ACC112 (cell line): ENCODE measurements at regions not wholly inside any gene's neighbourhood (a gene's known extent, or its start where the extent isn't known, plus 50 kb on each side); places are given as distances from the start of the nearest gene placed in this dataset.

Source experiments
- H2AFZ ChIP-seq: fragments of 200-600 bp; sonication (generic); one replicate; pipeline ENCODE4 v1.6.0; 2017; ENCODE audit warnings: antibody characterized with exemption, low read length; ENCODE audit not compliant: unreplicated experiment
- H3K27ac ChIP-seq: fragments of 200-600 bp; sonication (generic); 2 replicates; pipeline ENCODE4 v1.5.1; 2014; ENCODE audit warnings: low read depth, mild to moderate bottlenecking, antibody characterized with exemption, low read length, moderate library complexity
- H3K27me3 ChIP-seq: fragments of 200-600 bp; sonication (generic); 2 replicates; pipeline ENCODE4 v1.6.1; 2014; ENCODE audit warnings: mild to moderate bottlenecking, antibody characterized with exemption, low read length, moderate library complexity, mixed read lengths; ENCODE audit not compliant: insufficient read depth
- H3K36me3 ChIP-seq: fragments of 200-600 bp; sonication (generic); 2 replicates; pipeline ENCODE4 v1.6.1; 2016; ENCODE audit warnings: mild to moderate bottlenecking, antibody characterized with exemption, low read length, moderate library complexity, mixed read lengths; ENCODE audit not compliant: insufficient read depth
- H3K4me1 ChIP-seq: fragments of 200-600 bp; sonication (generic); one replicate; pipeline ENCODE4 v1.6.1; 2016; ENCODE audit warnings: low read length, mixed read lengths; ENCODE audit not compliant: insufficient read depth, unreplicated experiment, control insufficient read depth
- H3K4me3 ChIP-seq: fragments of 200-600 bp; sonication (generic); 2 replicates; pipeline ENCODE4 v1.5.1; 2014; ENCODE audit warnings: mild to moderate bottlenecking, low read depth, low read length
- H3K79me2 ChIP-seq: fragments of 200-600 bp; sonication (generic); one replicate; pipeline ENCODE4 v1.6.0; 2016; ENCODE audit warnings: low read length; ENCODE audit not compliant: control insufficient read depth, unreplicated experiment, insufficient read depth

GRCh38 chr4:58935332-58935731 is 1825.1 kb upstream of the IGFBP7 start:
- Histone ChIP-seq H3K4me3 (no peak overlapping the region), H3K27ac (no peak overlapping the region), H3K36me3 (no peaks in the 10 kb centered on the region), H2AFZ (no peak overlapping the region), H3K4me1 (no peaks in the 10 kb centered on the region), H3K27me3 (no peaks in the 10 kb centered on the region), H3K79me2 (no peaks in the 10 kb centered on the region)

- Histone ChIP-seq H3K4me1 (no peaks in the 10 kb centered on the region), H3K36me3 (no peaks in the 10 kb centered on the region), H2AFZ (no peak overlapping the region), H3K27ac (no peak overlapping the region), H3K27me3 (no peaks in the 10 kb centered on the region), H3K79me2 (no peaks in the 10 kb centered on the region), H3K4me3 (no peak overlapping the region)
Measured at GRCh38 chr4:58936436-58936835, 1826.3 kb upstream of the IGFBP7 start.

- H3K79me2 ChIP-seq = no peaks in the 10 kb centered on the region
- H2AFZ ChIP-seq = peak overlapping the region; percentile 33
- no peak overlapping the region for H3K27ac ChIP-seq
- no peaks in the 10 kb centered on the region for H3K36me3 ChIP-seq
- H3K4me1 ChIP-seq = no peaks in the 10 kb centered on the region
- H3K4me3 ChIP-seq = peak overlapping the region; percentile 53
- no peaks in the 10 kb centered on the region for H3K27me3 ChIP-seq
Measured at GRCh38 chr4:58940167-58940566, 1830.0 kb upstream of the IGFBP7 start.

DNA sequence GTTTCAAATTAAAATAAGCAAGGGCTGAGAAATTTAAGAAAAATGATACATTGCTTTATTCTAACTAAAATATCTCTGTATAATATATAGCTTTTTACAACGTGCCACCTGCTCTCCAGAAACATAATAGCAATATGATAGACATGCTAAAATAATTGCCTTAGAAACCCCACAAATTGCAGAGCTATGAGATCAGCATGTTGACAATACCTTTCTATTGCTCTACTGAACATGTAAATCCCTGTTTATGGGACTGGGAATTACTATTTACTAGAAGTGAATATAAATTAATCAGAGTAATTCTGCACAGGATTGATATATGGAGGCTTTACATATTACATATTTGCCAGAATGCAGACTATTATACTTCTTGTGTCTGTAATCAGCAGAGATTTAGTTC is 1831.1 kb upstream of the IGFBP7 start:
- Histone ChIP-seq H3K4me3 (no peak overlapping the region), H2AFZ (no peak overlapping the region), H3K36me3 (no peaks in the 10 kb centered on the region), H3K27me3 (no peaks in the 10 kb centered on the region), H3K79me2 (no peaks in the 10 kb centered on the region), H3K4me1 (no peaks in the 10 kb centered on the region), H3K27ac (no peak overlapping the region)

- Histone ChIP-seq H2AFZ (no peak overlapping the region), H3K4me3 (no peak overlapping the region), H3K27ac (no peak overlapping the region), H3K36me3 (no peaks in the 10 kb centered on the region), H3K4me1 (no peaks in the 10 kb centered on the region), H3K79me2 (no peaks in the 10 kb centered on the region), H3K27me3 (no peaks in the 10 kb centered on the region)
Measured at GRCh38 chr4:58953575-58953974, 1843.4 kb upstream of the IGFBP7 start.

GRCh38 chr4:58957711-58958110 is 1847.5 kb upstream of the IGFBP7 start:
- H2AFZ ChIP-seq = no peak overlapping the region

DNA sequence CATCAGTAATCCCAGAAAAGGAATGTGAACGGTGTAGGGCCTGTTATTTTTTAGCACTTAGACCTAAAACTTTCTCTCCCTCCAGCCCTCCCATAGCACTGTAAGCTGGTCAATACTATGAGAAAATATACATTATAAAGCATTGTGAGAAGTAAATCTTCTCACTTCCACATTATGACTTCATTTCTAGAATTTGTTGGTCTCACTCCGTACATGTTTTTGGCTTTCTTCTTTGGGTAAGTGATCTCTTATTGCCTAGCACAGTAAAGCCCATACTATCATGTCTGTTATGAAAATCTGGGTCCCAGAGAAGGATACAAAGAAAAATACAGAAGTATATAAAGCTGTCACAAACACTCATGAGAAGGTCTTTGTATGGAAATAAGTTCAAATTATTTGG is 1851.1 kb upstream of the IGFBP7 start:
- H3K4me3 ChIP-seq = no peak overlapping the region
- H3K79me2 ChIP-seq = no peaks in the 10 kb centered on the region
- H3K27ac ChIP-seq = no peak overlapping the region
- H3K4me1 ChIP-seq = no peaks in the 10 kb centered on the region
- H3K36me3 ChIP-seq = no peaks in the 10 kb centered on the region
- no peaks in the 10 kb centered on the region for H3K27me3 ChIP-seq
- H2AFZ ChIP-seq = no peak overlapping the region

More at GRCh38 chr4:58957711-58958110, 1847.5 kb upstream of the IGFBP7 start:
- Histone ChIP-seq H3K79me2 (no peaks in the 10 kb centered on the region), H3K4me3 (no peak overlapping the region), H3K4me1 (no peaks in the 10 kb centered on the region), H3K27me3 (no peaks in the 10 kb centered on the region), H3K27ac (no peak overlapping the region), H3K36me3 (no peaks in the 10 kb centered on the region)

DNA sequence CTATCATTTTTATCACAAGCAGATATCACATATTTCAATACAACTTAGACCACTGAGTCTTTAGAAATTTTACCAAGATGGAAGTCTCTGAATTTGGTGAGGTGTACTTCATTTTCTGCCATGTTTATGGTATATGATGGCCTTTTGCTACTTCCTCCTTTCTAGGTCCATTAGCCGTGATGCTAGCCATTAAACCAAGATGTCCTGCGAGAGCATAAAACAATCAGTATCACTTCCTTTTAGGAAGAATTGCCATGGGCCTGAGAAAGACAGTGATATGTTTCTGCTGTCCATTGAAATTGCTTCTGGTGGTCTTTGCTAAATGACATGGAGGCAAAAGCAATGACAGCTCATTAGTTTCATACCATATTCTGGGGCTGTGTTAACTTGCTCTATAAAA is 1851.7 kb upstream of the IGFBP7 start:
- H3K27ac ChIP-seq = no peak overlapping the region
- no peak overlapping the region for H2AFZ ChIP-seq
- no peaks in the 10 kb centered on the region for H3K4me1 ChIP-seq
- no peak overlapping the region for H3K4me3 ChIP-seq
- no peaks in the 10 kb centered on the region for H3K27me3 ChIP-seq
- H3K79me2 ChIP-seq = no peaks in the 10 kb centered on the region
- H3K36me3 ChIP-seq = no peaks in the 10 kb centered on the region

GRCh38 chr4:58962424-58962823 is 1852.2 kb upstream of the IGFBP7 start:
- no peak overlapping the region for H3K27ac ChIP-seq

GRCh38 chr4:58981828-58982227 is 1871.6 kb upstream of the IGFBP7 start:
- no peak overlapping the region for H2AFZ ChIP-seq
- no peaks in the 10 kb centered on the region for H3K36me3 ChIP-seq
- H3K4me3 ChIP-seq = no peak overlapping the region
- no peaks in the 10 kb centered on the region for H3K27me3 ChIP-seq
- H3K4me1 ChIP-seq = no peaks in the 10 kb centered on the region
- no peak overlapping the region for H3K27ac ChIP-seq
- H3K79me2 ChIP-seq = no peaks in the 10 kb centered on the region

More at GRCh38 chr4:58962424-58962823, 1852.2 kb upstream of the IGFBP7 start:
- no peaks in the 10 kb centered on the region for H3K79me2 ChIP-seq
- no peaks in the 10 kb centered on the region for H3K27me3 ChIP-seq
- H3K4me1 ChIP-seq = no peaks in the 10 kb centered on the region
- H2AFZ ChIP-seq = no peak overlapping the region
- no peaks in the 10 kb centered on the region for H3K36me3 ChIP-seq
- no peak overlapping the region for H3K4me3 ChIP-seq

GRCh38 chr4:58983887-58984286 is 1873.7 kb upstream of the IGFBP7 start:
- H3K27me3 ChIP-seq = no peaks in the 10 kb centered on the region

More at GRCh38 chr4:58983887-58984286, 1873.7 kb upstream of the IGFBP7 start:
- H3K4me1 ChIP-seq = no peaks in the 10 kb centered on the region
- H2AFZ ChIP-seq = no peak overlapping the region
- H3K36me3 ChIP-seq = no peaks in the 10 kb centered on the region
- no peak overlapping the region for H3K27ac ChIP-seq
- no peaks in the 10 kb centered on the region for H3K79me2 ChIP-seq
- H3K4me3 ChIP-seq = no peak overlapping the region
